PFSK-1 (cell line): ENCODE measurements at regions not wholly inside any gene's neighbourhood (a gene's known extent, or its start where the extent isn't known, plus 50 kb on each side); places are given as distances from the start of the nearest gene placed in this dataset.

ENCODE experiments used
- POLR2AphosphoS5 ChIP-seq: IDR thresholded peaks from 2 replicates; pipeline ENCODE4 v1.6.1; 2012; ENCODE audit warnings: low read depth, mild to moderate bottlenecking, control low read depth, low read length, moderate library complexity
- SIN3A ChIP-seq: IDR thresholded peaks from 2 replicates; pipeline ENCODE4 v1.6.1; 2012; ENCODE audit warnings: mild to moderate bottlenecking, low read length, moderate library complexity, borderline replicate concordance; ENCODE audit not compliant: insufficient read depth
- TAF1 ChIP-seq: IDR thresholded peaks from 2 replicates; pipeline ENCODE4 v1.6.1; 2012; ENCODE audit warnings: low read length, control low read depth, borderline replicate concordance; ENCODE audit not compliant: insufficient read depth
- TF ChIP-seq, protein P1 (sequence below), 2 experiments: IDR thresholded peaks; 2 replicates each; pipeline versions ENCODE4 v1.6.1 to v1.8.0; 2011 to 2012; ENCODE audit warnings: low read depth in 2 of 2, low read length in 2 of 2, control low read depth in 1 of 2, inconsistent platforms in 1 of 2, mild to moderate bottlenecking in 1 of 2, moderate library complexity in 1 of 2; ENCODE audit not compliant: insufficient read depth in 1 of 2

DNA sequence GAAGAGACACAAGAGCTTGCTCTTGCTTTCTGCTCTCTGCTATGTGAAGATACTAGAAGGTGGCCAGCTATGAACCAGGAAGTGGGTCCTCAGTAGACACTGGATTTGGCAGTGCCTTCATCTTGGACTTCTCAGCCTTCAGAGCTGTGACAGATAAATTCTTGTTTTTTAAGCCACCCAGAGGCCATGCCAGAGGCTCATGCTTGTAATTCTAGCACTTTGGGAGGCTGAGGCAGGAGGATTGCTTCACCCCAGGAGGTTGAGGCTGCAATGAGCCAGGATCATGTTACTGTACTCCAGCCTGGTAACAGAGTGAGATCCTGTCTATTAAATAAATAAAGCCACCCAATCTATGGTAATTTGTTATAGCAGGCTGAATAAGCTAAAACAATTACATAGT lies 185.5 kb upstream of the SALL4 start:
- TF ChIP-seq POLR2AphosphoS5 (no peak), TAF1 (no peak), SIN3A (no peak)
- TF ChIP-seq, protein P1, sequence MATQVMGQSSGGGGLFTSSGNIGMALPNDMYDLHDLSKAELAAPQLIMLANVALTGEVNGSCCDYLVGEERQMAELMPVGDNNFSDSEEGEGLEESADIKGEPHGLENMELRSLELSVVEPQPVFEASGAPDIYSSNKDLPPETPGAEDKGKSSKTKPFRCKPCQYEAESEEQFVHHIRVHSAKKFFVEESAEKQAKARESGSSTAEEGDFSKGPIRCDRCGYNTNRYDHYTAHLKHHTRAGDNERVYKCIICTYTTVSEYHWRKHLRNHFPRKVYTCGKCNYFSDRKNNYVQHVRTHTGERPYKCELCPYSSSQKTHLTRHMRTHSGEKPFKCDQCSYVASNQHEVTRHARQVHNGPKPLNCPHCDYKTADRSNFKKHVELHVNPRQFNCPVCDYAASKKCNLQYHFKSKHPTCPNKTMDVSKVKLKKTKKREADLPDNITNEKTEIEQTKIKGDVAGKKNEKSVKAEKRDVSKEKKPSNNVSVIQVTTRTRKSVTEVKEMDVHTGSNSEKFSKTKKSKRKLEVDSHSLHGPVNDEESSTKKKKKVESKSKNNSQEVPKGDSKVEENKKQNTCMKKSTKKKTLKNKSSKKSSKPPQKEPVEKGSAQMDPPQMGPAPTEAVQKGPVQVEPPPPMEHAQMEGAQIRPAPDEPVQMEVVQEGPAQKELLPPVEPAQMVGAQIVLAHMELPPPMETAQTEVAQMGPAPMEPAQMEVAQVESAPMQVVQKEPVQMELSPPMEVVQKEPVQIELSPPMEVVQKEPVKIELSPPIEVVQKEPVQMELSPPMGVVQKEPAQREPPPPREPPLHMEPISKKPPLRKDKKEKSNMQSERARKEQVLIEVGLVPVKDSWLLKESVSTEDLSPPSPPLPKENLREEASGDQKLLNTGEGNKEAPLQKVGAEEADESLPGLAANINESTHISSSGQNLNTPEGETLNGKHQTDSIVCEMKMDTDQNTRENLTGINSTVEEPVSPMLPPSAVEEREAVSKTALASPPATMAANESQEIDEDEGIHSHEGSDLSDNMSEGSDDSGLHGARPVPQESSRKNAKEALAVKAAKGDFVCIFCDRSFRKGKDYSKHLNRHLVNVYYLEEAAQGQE (IDR thresholded peaks at IDR 0.05; ENCODE audit: insufficient read depth in 1 of 2, low read depth in 2 of 2, low read length in 2 of 2) = no peak
